Progenitor cell of endocrine pancreas (in vitro differentiated cells): ENCODE measurements at regions not wholly inside any gene's neighbourhood (a gene's known extent, or its start where the extent isn't known, plus 50 kb on each side); places are given as distances from the start of the nearest gene placed in this dataset.

Experiments used
- DNase-seq: peaks from one replicate; pipeline ENCODE4 v3.0.0; 2021; ENCODE audit warnings: low spot score; ENCODE audit not compliant: unreplicated experiment
- H3K27ac Mint-ChIP-seq: 2 replicates; pipeline ENCODE4 v1.8.0; 2021; ENCODE audit warnings: mild to moderate bottlenecking, moderate library complexity, mixed read lengths
- H3K27me3 Mint-ChIP-seq: 2 replicates; pipeline ENCODE4 v1.8.0; 2021; ENCODE audit warnings: mixed read lengths
- H3K36me3 Mint-ChIP-seq: 2 replicates; pipeline ENCODE4 v1.8.0; 2022; ENCODE audit warnings: mixed read lengths; ENCODE audit not compliant: insufficient read depth
- H3K4me1 Mint-ChIP-seq: 2 replicates; pipeline ENCODE4 v1.8.0; 2021; ENCODE audit warnings: low read depth, mixed read lengths
- H3K4me3 Mint-ChIP-seq: 2 replicates; pipeline ENCODE4 v1.8.0; 2021; ENCODE audit warnings: low read depth, mild to moderate bottlenecking, moderate library complexity, mixed read lengths
- H3K9me3 Mint-ChIP-seq: 2 replicates; pipeline ENCODE4 v1.8.0; 2021; ENCODE audit warnings: low read depth, mixed read lengths
- CTCF ChIP-seq: fragments of 200-600 bp; sonication (generic); IDR thresholded peaks from one replicate; pipeline ENCODE4 v1.5.0; 2021; ENCODE audit warnings: antibody characterized with exemption, mild to moderate bottlenecking; ENCODE audit not compliant: unreplicated experiment

- Mint-ChIP-seq H3K36me3 (peaks cover 2% of the 10 kb centered on the region), H3K9me3 (peaks cover 3% of the 10 kb centered on the region), H3K4me1 (peaks cover 2% of the 10 kb centered on the region), H3K27ac (no peak overlapping the region), H3K27me3 (no peaks in the 10 kb centered on the region), H3K4me3 (no peak overlapping the region)
- DNase-seq, result no peak
- no peak for TF ChIP-seq CTCF
These were observed 149.1 kb downstream of the NUFIP1 start for GRCh38 chr13:44840131-44840530.

- H3K4me3 Mint-ChIP-seq, result no peak overlapping the region
- no peak overlapping the region for H3K27ac Mint-ChIP-seq
- DNase-seq, result no peak
These were observed 152.0 kb downstream of the NUFIP1 start for GRCh38 chr13:44837250-44837649.

GRCh38 chr13:44834404-44834803, 154.9 kb downstream of the NUFIP1 start:
- Mint-ChIP-seq H3K27ac (no peak overlapping the region), H3K27me3 (no peaks in the 10 kb centered on the region), H3K9me3 (peaks cover 3% of the 10 kb centered on the region), H3K36me3 (peaks cover 2% of the 10 kb centered on the region), H3K4me3 (no peak overlapping the region), H3K4me1 (peaks cover 2% of the 10 kb centered on the region)
- no peak for DNase-seq
- no peak for TF ChIP-seq CTCF

More at GRCh38 chr13:44837250-44837649, 152.0 kb downstream of the NUFIP1 start:
- H3K36me3 Mint-ChIP-seq, result peaks cover 2% of the 10 kb centered on the region
- H3K9me3 Mint-ChIP-seq, result peaks cover 3% of the 10 kb centered on the region
- no peaks in the 10 kb centered on the region for H3K27me3 Mint-ChIP-seq
- H3K4me1 Mint-ChIP-seq, result peaks cover 2% of the 10 kb centered on the region
- TF ChIP-seq CTCF, result no peak

GRCh38 chr13:44833626-44834025, 155.6 kb downstream of the NUFIP1 start:
- H3K9me3 Mint-ChIP-seq, result peaks cover 3% of the 10 kb centered on the region
- H3K4me1 Mint-ChIP-seq, result peaks cover 2% of the 10 kb centered on the region
- no peak for DNase-seq
- no peak overlapping the region for H3K4me3 Mint-ChIP-seq
- H3K27me3 Mint-ChIP-seq, result no peaks in the 10 kb centered on the region
- no peak overlapping the region for H3K27ac Mint-ChIP-seq
- no peak for TF ChIP-seq CTCF
- H3K36me3 Mint-ChIP-seq, result peaks cover 2% of the 10 kb centered on the region

GRCh38 chr13:44833139-44833538, 156.1 kb downstream of the NUFIP1 start:
- Mint-ChIP-seq H3K27ac (no peak overlapping the region), H3K4me1 (peaks cover 2% of the 10 kb centered on the region), H3K4me3 (no peak overlapping the region), H3K9me3 (peaks cover 3% of the 10 kb centered on the region), H3K36me3 (peaks cover 2% of the 10 kb centered on the region), H3K27me3 (no peaks in the 10 kb centered on the region)
- TF ChIP-seq CTCF, result no peak
- DNase-seq, result no peak
